ENCODE measurements at regions not wholly inside any gene's neighbourhood (a gene's known extent, or its start where the extent isn't known, plus 50 kb on each side); places are given as distances from the start of the nearest gene placed in this dataset.

DNA sequence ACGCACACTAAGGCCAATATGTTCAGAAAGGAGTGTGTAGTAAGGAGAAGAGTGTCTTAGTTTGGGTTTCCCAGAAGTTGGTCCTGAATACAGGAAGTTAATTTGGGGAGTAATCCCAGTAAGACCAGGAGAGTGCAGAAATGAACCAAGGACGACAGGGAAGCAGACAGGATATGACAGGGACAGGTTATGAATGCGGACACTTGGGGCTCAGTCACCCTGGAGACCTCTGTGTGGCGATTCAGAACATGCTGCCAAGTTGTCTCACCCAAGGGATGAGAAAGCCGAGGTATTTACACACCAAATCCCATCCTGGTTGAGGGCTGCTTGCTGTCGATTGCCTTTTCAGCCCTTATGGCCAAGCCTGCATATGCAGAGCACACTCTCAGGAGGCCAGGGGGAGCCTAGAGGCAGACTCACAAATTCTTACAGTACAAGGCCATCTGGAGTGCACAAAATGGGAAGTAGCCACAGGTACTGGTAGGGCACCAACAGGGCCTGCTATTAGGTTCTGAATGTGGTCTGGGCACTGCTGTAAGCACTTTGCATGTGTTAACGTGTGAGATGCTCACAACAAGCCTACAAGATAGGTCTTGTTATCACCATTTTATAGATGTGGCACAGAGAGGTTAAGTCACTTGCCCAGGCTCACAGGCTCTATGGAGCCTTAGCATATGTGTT lies 233.1 kb upstream of the ANKRD55 start:
- TF ChIP-seq GATA2 (IDR thresholded peaks at IDR 0.05; ENCODE audit: low read depth, low read length) (no peak), GATA3 (IDR thresholded peaks at IDR 0.05; ENCODE audit: low read depth, low read length) (no peak)

All from SH-SY5Y (cell line).